HG02763 (cell line): ENCODE measurements at regions not wholly inside any gene's neighbourhood (a gene's known extent, or its start where the extent isn't known, plus 50 kb on each side); places are given as distances from the start of the nearest gene placed in this dataset.

Source experiments
- ATAC-seq: cut with Tn5 transposase; IDR thresholded peaks from one replicate; pipeline ENCODE4 v1.9.1; 2021; ENCODE audit warnings: mild to moderate bottlenecking, moderate library complexity; ENCODE audit not compliant: unreplicated experiment

DNA sequence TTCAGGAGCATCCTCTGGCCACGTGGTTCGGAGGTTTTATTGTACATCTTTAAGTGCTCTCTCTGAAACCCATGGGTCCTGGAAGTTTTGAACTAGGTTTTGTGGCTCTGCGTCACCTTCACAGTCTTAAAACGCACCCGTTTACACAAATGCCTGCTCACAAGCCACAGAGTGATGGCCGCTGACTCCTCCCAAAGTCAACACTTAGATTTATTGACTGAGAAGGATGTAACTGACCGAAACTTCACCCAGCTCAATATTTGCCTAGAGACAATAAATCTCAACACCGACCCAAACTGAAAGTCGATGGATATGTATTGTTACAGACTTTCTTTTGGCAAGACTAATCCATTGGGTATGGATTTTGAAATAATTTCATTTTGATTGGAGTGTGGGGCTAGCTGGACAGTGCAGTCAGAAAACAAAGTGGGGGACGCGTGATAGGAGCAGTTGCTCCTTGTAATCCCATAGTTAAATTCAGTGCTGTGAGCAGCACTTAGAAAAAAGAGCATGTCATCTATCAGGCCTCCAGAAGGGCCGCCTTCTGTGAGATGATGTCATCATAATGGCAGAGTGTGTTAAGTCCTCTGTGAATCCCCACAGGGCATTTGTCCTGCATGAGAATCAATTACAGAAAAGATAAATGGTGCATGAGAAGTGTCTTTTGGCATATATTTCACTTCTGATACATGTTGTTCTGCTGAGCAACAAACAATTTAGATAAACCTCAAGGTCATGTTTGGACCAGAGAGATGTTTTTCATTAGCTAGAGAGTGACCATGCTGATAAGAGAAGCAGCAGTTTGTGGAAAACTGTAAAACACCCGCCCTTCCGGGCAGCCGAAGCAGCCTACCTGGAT lies 183.7 kb downstream of the INO80D start:
- no peak for ATAC-seq

DNA sequence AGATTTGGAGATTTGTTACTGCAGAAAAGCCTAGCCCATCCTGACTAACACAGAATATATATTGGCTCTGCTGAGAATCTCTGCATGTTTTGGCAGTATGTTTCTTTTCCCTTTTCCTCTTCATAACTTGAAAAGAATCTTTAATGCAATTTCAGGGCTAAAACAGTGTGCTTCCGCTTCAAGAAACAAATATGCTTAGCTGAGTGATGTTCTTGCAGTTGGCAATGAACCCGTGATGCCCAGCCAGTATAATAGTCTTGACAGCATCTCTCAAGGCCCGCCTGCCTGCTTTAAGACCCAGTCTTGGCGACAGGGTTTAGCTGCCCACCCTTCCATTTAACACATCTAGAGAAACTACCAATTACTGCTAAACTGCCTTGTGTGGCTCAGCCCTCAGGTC lies 184.5 kb downstream of the INO80D start:
- no peak for ATAC-seq

DNA sequence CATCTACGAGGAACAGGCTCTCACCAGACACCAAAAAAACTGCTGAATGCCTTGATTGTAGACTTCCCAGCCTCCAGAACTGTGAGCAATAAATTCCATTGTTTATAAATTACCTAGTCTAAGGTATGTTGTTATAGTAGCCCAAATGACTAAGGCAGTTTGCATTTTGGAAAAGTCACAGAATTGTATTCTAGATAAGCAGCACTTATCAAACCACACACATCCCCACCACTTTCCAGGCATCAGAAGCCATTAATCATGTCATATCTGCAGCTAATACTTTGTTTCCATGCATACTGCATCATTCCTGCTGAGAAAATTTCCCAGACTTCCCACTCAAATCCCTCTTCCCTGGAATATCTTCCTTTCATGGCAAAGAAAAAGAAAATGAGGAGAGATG lies 187.2 kb downstream of the INO80D start:
- no peak for ATAC-seq

DNA sequence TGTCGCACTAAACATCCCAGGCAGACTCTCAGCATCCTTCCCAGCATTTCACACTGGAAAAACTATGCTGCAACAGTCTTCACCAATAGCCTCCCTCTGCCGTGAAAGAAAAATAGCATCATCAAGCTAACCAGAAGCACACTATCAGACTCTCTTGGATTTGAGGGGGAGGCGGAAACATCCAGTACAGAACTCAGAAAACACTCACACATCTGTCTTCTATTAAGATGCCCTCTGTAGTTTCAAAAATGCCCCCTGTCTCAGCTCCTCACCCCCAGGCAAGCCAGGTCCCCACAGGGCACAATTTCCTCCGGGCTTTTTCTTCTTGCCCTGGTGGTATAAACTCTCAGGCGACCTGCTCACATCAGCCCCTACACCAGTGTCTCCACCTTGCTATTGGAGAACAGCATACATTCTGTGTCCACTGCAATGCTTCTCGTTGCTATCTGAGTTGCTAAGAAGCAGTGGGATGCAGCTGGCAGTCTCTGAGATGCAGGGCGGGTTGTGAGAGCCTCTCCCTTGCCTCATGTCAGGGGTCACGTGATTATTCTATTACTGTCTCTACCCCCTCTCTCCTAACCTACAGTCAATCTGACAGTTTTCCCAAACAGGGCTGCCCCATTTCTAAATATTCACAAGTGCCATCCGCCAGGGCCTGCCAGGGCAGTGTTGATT lies 189.9 kb downstream of the INO80D start:
- ATAC-seq: no peak

DNA sequence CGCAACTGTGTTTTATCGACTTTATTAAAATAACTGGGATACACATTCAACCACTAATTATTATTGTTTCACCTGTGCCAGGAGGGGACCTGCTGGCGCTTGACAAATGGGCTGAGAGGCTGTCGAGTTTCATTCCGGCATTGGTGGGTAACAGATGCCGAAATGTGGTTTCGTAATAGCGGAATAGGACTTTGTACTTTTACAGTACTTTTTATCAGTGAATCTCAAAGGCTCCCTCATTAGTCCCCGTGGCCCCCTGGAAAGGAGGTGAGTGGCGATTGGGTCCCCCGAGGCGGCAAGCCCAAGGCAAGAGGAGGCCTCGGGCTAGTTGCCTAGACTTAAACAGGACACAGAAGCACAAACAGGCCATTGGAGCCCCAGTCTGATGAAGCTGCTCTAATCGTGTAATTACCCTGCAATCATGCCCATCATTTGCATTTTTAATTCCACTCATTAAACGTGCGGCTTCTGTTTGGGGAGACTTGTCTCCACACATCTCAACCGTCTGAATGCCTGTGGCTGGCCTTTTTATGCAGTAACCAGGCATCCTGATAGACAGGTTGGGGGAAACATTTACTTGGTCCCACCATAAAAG lies 193.2 kb downstream of the INO80D start:
- ATAC-seq: no peak

DNA sequence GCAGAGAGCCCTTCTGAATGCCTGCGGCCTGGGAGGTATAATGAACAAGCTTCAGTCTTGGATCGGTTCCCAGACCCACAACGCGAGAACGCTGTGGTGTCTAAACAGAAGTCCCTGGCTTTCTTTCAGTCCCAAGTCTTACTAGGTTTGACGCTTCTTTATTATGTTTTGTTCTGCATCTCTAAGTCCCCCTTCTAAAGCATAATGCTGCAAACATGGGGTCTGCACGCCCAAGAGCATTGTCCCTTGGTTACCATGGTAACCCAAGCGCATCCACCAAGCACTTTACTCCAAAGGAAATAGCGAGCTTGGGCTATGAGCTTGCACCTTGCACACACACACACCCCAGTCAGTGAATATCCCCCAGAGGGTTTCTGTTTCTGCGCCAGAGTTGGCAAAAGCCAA lies 193.7 kb downstream of the INO80D start:
- ATAC-seq: no peak

DNA sequence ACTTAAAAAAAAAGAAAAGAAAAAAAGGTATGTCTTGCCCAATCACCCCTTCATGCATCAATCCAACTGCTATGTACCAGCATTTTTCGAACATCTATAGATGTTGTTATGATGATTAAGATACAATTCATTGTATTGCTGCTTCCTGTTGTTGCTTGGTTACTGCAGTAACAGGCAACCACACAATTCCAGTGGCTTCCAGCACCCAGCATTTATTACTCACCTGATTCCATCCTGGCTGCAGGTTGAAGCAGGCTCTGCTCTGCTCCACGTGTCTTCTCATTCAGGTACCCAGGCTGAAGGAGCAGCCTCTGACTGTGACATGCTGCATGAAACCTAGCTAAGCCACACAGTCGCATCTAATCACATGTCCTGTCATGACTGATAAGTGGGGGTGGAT lies 196.9 kb downstream of the INO80D start:
- no peak for ATAC-seq

DNA sequence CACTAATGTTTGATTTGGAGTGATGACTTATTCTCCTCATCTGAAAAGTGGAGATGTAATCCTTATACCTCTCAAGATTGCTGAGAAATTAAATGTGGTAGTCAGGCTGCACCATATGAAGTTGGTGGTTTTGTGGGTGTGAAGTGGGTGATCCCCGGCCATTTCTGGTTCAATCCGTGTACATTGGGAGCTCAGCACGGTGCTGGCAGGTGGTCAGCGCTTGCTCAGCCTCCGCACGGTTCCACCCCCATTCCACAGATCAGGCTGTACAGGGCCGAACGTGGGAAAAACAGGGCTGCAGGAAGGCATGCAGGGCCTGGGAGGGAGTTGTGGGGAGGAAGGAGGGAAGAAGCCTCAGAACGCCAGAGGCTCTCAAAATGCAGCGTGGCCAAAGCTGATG lies 198.3 kb downstream of the INO80D start:
- no peak for ATAC-seq

DNA sequence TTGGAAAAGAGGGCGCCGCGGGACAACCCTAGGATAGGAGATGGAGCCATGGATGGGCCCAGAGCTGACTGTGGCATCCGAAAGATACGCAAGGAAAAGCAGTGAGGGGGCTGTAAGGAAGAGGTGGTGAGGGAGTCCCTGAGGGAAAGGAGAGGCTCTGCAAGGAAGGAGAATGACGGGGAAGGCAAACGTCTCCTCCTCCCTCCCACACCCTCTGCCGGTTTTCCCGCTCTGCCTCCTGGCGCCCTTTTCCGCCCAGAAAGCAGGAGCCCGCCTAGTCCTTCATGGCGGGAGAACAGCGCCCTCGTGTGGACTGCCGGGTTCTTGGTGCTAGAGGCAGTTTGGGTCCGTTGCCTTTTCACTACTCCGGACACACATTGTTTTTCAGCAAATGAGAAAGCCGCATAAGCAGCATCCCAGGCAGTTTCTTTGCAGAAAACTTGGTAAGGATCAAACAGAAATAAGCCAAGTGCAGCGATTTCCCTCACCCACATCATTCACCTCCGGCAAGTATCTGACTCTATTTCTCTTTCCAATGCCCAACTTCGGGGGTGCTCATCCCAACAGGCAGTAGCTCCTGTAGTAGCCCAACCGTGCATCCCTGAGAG lies 200.4 kb downstream of the INO80D start:
- peak; percentile 60 for ATAC-seq

DNA sequence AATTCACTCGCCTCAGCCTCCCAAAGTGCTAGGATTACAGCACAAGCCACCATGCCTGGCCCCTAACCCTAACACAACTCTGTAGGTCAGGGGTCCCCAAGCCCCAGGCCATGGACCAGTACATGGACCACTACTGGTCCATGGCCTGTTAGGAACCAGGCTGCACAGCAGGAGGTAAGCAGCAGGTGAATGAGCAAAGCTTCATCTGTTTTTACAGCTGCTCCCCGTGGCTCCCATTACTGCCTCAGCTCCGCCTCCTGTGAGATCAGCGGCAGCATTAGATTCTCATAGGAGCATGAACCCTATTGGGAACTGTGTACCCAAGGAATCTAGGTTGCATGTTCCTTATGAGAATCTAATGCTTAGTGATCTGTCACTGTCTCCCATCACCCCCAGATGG lies 201.7 kb downstream of the NRP2 start:
- no peak for ATAC-seq

DNA sequence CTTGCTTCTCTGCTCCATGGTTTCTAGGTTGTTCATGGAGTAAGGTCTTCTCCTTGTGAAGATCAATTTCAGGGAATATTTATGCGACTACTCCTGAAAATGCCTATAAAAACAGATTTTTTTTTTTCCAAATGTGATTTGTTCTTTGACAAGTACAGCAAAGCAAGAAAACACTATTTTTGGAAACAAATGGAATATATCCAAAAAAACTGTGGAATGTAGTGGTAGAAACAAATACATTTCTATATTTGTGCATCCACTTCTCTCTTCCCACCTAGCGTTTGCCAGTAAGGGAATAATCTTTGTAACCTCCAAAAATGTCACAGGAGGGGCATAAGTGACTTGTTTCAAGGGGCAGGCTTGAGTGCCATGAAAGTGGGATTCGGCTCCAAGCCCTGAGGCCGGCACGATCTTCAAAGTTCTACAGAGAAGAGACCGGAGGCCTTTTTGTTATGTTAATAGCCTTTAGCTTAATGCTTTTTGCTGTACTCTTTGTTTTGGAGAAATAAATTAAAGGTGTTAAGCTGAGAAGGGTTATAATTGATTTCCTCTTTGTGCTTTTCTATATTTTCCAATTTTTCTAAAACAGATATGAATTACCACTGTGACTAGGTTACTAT lies 200.6 kb downstream of the NRP2 start:
- no peak for ATAC-seq

DNA sequence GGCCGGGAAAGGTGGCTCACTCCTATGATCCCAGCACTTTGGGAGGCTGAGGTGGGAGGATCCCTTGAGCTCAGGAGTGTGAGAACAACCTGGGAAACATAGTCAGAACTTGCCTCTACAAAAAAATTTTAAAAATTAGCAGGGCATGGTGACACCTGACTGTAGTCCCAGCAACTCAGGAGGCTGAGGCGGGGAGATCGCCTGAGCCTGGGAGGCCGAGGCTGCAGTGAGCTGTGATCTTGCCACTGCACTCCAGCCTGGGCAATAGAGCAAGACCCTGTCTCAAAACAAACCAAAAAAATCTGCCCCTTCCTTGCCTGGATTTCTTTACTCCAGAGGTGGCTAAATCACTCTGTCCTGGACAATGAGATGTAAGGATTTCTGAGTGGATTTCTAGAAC lies 197.7 kb downstream of the NRP2 start:
- ATAC-seq: no peak

DNA sequence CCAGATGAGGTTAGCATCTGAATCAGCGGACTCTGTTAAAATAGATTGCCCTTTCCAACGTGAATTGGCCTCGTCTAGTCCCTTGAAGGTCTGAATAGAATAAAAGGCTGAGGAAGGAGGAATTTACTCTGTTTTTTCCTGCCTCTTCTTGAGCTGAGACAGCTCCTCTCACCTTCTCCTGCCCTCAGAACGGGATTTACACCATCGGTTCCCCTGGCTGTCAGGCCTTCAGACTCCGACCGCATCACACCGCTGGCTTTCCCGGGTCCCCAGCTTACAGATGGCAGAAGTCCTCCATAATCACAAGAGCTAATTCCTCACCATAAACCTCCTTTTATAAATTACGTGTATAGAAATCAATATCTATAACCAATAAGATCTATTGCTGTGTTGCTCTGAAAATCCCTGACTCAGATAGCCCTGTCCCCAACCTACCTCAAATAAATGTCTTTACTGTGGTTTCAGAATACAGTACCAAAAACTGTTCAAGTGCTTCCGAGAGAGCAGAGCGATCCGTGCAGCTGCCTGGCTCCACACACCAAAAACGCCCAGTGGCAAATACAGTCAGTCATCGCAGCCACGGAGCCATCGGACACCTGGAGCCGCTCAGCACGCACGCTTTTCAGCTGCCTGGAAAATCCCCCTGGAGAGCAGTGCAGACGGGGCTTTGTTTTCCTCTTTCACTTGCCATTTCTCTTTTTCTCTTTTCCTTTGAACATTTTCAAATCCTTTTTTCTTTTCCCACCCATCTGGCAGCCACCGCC lies 196.9 kb downstream of the NRP2 start:
- ATAC-seq: no peak

DNA sequence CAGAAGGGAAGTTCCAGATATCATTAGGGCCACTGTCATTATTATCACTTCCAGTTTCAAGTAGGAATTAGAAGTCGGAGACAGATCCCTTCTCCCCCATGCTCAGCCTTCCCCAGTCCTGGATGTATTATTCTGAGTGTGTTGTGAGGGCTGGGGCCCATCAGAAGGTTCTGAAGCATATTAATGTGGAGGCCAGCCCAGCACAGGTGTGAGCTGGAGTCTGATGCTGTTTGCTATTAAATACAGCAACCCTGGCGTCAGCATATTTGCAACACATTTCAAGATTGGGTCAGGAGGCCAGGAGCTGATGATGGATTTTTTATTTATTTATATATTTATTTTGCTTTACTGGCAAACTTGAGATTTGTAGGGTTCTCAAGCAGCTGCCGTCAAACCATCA lies 195.2 kb downstream of the NRP2 start:
- no peak for ATAC-seq

DNA sequence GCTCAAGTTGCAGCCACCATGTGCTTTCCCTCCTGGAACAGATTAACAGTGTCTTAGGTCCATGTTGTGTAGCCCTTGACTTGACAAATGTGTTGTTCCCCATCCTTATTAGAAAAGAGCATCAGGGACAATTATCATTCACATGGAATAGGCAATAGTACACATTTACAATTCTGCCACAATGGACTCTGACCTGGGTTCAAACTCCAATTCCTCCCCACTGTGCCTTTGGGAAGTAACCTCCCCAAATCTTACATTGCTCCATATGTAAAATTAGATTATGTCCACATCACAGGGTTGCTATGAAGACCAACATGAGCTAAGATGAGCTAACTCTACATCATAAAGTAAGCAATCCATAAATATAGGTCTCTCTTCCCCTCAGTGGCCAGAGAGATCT lies 193.8 kb downstream of the NRP2 start:
- no peak for ATAC-seq

DNA sequence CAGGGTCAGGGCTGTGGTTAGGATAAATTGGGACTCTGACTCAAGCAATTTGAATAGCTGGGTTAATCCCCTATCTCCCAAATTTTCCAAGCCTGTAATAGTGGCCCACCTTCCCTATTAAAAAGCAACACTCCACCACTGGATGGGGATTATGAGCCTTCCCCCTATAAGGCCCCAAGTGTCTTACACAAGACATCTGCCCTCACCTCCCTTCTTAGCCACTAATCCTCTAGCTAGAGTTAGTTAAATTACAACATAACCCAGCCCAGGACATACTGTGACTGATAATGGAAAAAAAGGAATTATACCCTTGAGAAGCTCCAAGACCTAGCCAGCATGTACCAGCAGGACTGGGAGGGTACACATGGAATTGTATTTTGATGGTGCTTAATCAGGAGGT lies 190.4 kb downstream of the NRP2 start:
- ATAC-seq: no peak

DNA sequence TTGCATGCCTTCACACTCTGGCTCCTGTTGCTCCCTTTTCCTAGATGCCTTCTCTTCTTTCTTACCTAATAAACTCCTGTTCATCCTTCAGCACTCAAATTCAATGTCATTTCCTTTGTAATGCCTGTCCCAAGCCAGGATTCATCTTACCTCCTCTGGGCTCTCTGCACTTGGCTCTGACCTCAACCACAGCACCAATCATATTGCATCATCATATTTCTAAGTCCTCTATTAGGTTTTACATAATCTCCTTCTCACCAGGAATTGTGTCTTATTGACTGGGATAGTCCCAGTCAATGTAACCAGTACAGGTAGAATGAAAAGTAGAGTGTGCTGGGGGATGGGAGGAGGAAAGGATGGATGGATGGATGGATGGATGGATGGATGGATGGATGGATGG lies 187.1 kb downstream of the NRP2 start:
- no peak for ATAC-seq

DNA sequence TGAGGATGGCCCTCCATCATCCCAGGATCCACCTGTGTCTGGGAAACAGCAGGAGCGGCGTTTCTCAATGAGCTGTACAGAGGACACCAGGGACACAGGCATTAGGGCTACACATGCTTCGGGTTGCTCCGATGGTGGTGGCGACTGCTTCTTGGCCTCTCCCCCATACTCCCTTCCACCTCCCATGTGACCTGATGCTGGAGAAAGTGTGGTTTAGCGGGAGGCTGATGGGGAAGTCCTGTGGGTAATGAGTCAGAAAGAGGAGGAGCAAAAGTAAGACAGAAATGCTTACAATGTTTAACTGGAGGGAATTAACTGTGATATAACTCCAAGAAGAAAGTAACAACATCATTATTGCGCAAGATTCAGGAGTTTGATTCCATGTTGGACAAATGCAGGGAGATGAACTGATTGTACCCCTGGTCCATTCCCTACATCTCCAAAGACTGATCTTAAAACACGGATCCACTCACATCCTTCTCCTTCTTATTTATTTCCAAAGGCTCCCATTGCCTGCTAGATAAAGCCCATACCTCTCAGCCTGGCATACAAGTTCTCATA lies 186.6 kb downstream of the NRP2 start:
- ATAC-seq: peak; percentile 67

DNA sequence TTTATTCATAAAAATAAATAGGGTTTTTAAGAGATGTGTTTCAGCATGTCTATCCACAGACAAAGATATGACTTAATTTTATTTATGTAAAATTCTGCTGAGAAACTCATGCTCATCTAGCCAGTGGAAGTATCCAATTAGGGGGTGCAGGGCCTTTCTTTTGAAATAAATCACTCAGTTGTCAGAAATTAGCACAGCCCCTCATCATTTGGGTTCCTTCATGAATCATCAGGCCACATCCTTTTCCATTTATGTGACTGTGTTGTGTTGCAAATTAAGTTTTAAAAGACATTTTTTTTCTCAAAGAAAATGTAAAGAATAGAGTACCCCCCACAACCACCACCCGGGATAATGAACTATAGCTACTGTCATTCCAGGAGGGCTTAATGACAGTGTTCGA lies 185.8 kb downstream of the NRP2 start:
- ATAC-seq: no peak

DNA sequence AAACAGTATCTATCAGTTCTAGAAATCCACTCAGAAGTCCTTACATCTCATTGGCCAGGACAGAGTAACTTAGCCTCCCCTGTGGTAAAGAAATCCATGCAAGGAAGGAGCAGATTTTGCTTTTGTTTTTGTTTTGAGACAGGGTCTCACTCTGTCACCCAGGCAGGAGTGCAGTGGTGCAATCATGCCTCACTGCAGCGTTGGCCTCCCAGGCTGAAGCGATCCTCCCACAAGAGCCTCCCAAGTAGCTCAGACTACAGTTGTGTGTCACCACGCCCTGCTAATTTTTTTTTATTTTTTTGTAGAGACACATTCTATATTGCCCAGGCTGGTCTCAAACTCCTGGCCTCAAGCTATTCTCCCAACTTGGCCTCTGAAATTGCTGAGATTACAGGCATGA lies 185.1 kb downstream of the NRP2 start:
- ATAC-seq: no peak
